GM21576 (cell line): ENCODE measurements at regions not wholly inside any gene's neighbourhood (a gene's known extent, or its start where the extent isn't known, plus 50 kb on each side); places are given as distances from the start of the nearest gene placed in this dataset.
"Not testable (repeated sequence)": the region's sequence is repeated elsewhere in the genome, so short reads cannot be mapped to it uniquely, and the experiment has no call there.

Source experiments
- ATAC-seq: cut with Tn5 transposase; IDR thresholded peaks from one replicate; pipeline ENCODE4 v1.9.1; 2021; ENCODE audit warnings: mild to moderate bottlenecking, moderate library complexity; ENCODE audit not compliant: unreplicated experiment

DNA sequence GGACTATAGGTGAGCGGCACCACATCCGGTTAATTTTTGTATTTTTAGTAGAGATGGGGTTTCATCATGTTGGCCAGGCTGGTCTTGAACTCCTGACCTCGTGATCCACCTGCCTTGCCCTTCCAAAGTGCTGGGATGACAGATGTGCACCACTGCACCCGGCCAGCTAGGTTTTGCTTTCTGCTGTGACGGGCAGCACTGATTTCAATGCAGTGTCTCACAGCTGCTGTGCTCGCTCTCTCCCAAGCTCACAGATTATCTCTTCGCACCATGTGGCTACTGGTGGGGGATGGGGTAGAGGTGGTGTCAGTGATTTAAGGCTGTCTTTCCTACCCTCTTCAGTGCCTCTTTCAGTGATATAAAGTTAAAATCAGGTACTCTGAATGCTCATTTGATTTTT lies 909.1 kb downstream of the TRHDE start:
- ATAC-seq, result no peak

DNA sequence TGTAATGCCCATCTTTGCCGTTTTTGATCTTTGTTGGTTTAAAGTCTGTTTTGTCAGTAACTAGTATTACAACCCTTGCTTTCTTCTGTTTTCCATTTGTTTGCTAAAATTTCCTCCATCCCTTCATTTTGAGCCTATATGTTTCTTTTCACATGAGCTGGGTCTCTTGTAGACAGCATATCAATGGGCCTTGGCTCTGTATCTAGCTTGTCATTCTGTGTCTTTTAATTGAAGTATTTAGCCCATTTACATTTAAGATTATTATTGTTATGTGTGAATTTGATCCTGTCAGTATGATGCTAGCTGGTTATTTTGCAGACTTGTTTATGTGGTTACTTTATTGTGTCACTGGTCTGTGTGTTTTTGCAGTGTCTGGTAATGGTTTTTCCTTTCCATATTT lies 913.2 kb downstream of the TRHDE start:
- ATAC-seq, result no peak

DNA sequence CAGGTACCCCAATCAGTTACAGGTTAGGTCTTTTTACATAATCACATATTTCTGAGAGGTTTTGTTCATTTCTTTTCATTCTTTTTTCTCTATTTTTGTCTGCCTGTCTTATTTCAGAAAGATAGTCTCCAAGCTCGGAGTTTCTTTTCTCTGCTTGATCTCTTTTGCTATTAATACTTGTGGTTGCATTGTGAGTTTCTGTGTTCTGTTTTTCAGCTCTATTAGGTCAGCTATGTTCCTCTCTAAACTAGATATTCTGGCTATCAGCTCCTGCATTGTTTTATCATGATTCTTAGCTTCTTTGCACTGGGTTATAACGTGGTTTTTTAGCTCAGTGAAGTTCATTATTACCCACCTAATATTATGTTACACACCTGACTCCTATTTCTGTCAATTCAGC lies 914.1 kb downstream of the TRHDE start:
- ATAC-seq, result no peak

DNA sequence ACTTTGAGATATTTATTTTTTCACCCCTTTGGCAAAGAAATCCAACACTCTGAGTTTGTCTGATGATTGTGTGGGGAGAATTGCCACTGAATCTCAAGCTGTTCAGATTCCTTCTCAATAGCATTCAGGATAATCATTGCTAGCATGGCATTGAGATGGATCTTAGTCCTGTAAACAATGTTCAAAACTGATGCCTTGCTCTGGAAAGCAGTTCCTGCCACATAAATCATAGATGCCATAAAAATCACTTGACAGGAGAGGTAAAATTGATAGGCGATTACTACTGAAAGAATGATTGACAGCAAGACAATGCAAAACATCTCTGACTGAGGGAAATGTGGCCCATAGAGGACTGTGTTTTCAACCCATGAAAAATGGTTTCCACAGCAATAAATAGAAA lies 915.6 kb downstream of the TRHDE start:
- ATAC-seq, result no peak

DNA sequence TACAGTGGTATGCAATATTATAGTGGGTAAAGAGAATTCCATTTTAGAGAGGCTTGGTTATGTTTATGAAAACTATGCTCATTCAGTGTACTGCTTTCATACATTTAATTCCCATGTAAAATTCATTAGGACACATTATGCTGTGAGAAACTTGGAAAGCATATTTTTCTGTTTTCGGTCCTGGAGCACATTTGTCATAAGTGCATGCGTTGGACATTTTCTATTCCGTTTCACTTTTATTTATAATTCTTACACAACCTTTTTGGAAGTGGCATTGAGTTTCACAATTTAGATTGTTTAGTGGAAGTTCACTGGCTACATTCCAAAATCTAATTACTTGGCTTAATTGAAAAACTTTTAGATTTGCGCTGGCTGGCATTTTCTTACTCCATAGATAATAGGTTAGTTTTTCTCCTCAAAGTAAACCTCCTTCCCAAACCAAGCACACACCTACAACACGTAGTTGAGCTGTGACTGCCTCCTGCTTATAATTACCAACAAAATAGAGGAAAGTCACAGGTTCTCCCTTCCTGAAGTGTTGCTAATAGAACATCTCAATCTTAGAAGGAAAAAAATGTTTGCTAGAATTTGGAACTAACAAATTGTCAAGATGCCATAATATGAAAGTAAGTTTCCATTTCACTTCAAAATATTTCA lies 938.5 kb downstream of the TRHDE start:
- no peak for ATAC-seq

DNA sequence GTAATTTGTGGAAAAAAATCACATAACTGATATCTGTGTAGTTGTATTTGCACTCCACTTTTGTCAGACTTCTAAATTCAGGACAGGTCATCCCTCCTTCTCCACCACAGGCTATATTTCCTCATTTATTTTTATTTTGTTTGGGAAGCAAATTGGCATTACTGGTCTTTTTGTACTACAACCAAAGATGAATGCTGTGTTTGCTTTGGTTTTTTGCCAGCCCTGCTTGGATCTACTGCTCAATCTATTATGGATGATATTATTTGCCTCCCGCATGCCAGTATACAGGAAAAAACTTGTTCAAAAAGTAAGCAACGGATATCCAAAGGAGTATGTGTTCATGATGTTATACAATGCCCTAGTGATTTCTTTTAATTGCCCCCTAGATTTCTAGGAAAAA lies 948.8 kb downstream of the TRHDE start:
- no peak for ATAC-seq

DNA sequence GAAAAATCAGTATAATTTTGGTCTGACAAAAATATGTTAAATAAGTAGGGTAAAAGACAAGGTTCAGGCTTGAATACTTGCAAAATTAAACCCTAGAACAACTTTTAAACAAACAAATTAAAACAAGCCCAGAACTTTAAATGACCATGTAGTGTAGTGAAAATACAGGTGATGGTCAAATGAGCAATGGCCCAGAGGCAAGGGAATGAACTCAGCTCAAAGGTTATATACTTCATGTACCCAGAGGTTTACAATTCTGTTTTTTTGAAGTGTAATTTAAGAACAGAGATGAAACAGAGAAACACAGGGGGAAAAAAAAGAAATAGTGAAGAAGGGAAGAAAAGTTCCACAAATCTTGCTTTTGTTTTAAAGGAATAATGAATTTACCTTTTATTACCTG lies 949.2 kb downstream of the TRHDE start:
- ATAC-seq, result no peak

DNA sequence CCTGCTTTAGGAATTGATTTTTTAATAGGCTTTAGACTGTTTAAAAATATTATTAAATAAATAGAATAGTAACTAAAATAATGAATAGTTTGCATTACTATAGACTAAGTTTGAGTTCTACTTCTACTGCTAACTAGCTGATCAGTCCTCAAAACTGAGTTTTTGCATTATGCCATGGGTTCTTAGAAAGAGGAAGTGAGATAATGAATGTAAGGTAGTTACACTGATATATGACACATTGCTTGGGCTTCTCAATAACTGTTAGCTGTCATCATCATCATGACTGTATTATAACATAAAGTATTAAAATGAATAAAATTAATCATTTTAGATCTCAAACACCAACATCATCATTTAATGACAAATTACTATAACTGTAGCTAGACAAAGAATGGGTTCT lies 949.7 kb downstream of the TRHDE start:
- ATAC-seq, result no peak

DNA sequence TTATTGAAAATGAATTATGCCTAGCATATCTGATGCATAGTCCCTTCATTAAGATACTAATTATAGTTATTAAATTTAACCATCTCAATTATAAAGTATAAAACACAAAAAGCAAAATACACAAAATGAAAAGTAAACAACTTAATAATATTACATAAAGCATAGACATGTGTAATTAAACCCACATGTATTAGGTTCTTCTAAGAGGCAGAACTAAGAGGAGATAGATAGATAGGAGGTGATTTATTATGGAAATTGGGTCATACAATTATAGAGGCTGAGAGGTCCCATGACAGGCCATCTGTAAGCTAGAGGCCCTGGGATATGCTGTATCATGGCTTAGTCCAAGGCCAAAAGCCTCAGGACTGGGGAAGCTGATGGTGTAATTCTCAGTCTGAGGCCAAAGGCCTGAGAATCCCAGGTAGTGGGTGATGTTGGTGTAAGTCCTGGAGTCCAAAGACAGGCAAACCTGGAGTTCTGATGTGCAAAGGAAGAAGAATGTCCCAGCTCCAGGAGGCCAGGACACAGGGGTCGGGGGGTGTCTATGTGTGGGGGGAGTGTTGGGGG lies 953.3 kb downstream of the TRHDE start:
- ATAC-seq, result no peak

DNA sequence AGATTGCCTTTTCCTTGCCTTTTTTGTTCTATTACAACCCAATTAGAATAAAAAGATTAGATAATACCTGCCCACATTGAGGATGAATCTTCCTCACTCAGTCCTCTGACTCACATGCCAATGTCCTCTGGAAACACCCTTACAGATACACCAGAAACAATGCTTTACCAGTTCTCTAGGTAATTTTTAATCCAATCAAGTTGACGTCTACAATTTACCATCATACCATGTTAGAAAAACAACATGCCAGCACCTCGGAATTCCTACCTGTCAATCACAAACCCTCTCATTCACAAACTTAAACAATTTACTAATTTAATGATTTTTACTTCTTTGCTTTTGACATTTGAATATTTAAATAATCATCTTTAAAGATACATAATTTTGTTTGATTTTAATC lies 953.8 kb downstream of the TRHDE start:
- ATAC-seq, result no peak

DNA sequence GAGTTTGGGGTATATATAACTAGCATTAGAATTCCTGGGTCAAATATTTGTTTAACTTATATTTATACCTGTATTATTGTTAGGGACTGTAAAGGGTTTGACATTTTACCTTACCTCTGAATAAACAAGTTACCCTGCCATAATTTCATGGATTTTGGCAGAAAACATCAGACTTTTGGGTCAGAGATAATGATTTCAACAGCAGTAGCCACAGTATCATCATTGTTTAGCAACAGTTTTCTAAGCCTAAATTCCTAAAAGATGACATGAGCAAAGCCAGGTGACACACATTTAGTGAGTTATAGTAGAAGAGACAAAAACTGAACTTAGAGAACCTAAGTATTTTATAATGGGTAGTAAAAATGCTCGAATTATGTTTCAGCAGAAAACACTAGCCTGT lies 954.4 kb downstream of the TRHDE start:
- no peak for ATAC-seq

DNA sequence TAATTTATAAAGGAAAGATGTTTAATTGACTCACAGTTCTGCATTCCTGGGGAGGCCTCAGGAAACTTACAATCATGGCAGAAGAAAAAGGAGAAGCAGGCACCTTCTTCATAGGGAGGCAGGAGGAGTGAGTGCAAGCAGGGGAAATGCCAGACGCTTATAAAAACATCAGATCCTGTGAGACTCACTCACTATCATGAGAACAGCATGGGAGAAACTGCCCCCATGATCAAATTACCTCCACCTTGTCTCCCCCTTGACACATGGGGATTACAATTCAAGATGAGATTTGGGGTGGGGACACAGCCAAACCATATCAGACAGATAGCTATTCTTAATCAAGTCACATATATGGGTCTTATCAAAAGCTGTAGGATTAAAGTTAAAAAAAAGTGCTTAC lies 956.7 kb downstream of the TRHDE start:
- ATAC-seq, result not testable (repeated sequence)

DNA sequence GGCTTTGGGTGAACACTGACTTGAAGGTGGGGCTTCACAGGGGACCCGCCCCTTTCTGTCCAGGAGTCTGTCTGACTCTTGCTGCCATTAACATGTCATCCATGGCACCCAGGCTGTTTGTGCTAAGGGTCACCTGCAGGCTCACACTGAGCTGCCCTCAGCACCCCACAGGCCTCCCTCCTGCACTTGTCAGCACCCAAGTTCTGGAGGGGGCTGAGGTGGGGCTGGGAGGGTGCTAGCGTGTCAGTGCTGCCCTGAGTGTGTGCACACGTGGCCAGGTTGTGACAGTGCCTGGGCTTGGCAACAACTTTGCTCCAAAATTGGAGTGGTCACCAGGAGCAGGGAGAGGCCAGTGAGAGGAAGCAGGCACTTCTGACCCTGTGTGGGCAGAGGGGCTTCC lies 963.2 kb downstream of the TRHDE start:
- no peak for ATAC-seq

DNA sequence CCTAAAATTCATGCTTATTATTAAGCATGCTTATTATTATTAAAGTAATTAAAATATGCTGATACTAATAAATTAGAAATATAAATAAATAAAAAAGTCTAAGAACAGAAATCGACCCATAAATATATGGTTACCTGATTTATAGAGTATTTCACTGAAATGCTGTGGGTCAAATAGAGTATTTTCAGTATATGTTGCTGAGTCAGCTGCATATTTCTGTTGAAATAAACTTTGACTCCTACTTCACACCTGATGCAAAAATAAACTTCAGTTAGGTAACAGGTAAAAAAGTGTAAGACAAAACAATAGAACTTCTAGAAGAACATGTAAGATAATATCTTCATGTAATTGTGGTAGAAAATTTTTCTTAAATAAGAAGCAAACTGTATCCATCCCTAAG lies 967.9 kb downstream of the TRHDE start:
- no peak for ATAC-seq

DNA sequence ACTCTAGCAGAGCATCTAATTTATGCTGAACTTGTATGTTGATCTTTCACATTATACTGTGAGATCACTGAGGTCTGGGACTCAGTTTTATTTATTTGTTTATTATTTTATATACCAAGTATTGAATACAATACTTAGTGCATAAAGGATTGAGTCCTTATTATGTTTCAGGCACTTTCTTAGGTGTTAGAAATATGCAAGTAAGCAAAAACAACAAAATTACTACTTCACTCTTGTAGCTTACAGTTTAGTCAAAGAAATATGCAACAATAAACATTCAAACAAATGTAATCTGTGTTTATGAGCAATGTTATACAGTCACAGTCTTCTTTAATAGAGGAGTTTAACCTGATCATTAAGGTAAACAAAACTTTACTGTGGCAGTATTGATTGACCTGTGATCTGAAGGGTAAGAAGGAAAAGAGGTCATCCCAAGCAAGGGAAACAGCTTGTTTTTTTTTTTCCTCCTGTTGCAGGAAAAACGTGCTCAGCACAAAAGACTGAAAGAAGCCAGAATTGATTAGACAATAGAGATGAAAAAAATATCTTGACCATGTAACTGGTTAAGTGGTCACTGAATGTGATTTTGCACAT lies 990.7 kb downstream of the TRHDE start:
- ATAC-seq, result no peak

DNA sequence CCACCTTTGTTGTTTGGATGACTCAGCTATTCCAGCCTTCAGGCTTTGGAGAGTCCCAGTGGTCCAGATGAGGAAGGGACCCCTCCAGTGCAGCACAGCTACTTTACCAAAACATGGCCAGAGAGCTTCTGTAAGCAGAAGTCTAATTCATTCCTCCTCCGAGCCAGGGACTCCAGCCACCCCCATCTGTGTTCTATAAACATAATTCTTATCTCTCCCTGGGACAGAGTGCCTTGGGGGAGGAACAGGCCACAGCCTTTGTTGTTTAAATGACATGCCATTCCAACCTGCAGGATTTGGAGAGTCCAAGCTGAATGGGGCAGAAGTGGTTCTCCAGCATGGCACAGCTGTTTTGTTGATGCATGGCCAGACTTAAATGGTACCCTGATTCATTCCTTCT lies 994.0 kb downstream of the TRHDE start:
- ATAC-seq, result no peak

DNA sequence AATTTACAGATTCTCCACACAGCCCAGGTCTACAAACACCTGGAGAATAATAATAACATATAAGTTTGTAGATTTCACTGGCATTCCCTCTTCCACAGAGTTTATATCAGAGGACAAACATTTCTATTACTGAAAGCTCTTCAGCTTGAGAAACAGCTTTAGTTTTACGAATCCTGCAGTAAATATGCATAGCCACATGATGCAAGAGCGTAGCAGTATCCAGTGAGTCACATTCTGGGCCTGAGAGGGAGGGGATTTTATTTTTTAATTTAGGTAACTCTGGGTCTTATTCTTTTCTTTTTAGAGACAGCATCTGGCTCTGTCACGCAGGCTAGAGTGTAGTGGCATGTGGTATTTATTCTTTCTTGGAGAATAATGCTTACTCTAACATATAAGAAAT lies 1002.8 kb downstream of the TRHDE start:
- ATAC-seq, result no peak

DNA sequence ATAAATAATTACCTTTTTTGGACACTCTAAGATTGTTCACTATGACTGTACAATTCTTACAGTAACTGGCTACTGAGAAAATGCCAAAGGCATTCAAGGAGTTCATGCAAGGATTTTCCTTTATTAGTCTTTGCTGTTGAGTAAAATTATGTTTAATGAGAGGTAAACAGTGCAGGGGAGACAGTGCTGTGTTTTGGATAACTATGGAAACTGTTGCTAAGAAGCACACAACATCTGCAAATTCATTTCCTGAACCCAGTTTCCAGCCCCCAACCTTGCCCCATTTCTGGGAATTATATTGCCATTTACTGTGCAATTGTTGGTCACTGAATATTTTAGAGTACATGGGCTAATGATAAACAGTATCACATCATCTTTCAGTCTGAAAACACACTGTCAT lies 1005.8 kb downstream of the TRHDE start:
- ATAC-seq, result no peak

DNA sequence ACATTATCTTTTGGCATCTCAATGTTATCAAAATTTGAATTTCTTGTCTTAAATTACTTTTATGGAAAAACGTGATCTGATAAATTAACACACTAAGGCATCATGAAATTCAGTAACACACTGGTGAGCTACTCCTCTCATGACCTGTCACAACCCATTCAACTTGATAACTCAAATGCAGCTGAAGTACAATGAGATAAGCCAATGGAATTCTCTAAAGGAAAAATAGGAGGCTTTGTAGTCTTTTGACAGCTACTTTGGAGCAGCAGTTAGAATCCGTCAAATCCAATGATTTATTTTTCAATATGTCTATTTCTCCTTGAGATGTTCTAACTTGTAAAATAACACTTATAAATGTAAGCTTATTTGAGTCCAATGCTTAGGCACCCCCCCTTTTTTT lies 1029.4 kb downstream of the TRHDE start:
- ATAC-seq, result no peak

DNA sequence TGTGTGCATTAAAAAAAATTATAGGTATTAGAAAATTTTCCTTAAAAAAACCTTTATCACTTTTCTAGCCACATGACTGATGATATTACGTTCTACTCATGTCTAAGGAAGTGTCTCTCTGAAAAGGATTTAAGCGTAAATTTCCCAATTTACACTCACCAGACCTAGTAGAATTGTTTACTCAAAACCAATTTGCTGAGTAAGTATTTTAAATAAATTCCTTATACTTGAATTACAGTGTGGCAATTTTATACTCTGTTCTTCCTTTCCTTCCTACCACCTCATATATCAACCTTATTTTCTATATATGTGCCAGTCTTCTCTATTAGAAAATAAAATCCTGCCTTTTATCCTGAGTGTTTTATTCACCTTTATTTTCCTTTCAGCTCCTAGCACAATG lies 1035.1 kb downstream of the TRHDE start:
- no peak for ATAC-seq

DNA sequence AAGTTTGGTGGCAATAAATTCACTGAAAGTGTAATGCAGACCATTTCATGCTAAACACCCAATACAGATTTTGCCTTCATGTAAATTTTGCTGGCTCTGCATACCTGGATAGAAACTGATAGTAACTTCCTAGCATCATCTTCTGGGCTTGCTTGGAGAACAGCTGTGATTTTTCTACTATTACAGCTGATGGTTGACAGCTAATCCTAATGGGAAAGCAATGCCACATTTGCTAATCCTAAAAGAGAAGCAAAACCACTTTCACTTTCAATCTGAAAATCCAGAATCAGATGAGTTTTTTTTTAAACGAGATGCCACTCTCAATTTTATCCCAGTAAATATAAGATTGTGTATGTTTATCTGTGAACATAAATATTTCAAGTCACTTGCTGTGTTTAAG lies 1035.9 kb downstream of the TRHDE start:
- no peak for ATAC-seq

DNA sequence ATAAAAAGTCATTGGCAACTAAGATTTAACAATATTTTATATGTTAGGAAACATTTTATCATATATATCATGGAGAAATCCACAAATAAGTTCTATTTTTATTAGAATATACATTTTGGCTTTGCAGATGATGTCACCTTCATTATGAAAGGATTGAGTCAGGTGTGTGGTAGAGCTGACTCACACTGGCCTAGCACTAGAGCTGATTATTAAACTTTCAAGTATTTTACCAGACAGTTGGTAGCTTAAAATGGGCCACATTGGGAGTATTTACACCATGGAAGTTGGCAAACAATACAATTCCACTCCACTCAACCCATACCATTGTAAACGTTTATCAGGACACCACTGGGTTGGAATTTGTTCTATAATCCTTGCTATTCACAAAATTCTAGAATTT lies 1036.6 kb downstream of the TRHDE start:
- ATAC-seq, result no peak

DNA sequence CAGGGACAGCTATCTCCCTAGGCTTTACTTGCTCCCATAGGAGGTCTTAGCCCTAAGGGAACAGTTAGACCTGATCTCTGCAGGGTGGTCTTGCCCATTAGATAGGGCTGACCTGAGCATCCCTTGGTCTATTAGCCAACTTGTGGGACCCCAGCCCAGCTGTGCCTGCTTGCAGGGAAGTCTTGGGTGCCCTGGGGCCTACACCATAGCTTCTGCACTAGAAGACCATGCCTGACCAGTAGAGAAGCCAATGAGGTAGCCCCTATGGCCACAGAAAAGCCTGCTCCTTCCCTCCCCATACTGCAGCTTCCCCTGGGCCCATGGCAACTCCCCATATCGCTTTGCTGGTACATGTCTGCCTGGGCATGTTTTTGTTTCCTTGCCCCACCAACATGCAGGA lies 1049.1 kb downstream of the TRHDE start:
- ATAC-seq, result no peak
